HEK293T (cell line): ENCODE measurements at regions not wholly inside any gene's neighbourhood (a gene's known extent, or its start where the extent isn't known, plus 50 kb on each side); places are given as distances from the start of the nearest gene placed in this dataset.

ENCODE experiments used
- FOXM1 ChIP-seq: fragments of 450-650 bp; IDR thresholded peaks from 2 replicates; pipeline ENCODE4 v1.6.1; 2017; ENCODE audit warnings: mild to moderate bottlenecking, borderline replicate concordance
- L3MBTL2 ChIP-seq: fragments of 450-650 bp; conservative IDR thresholded peaks from 2 replicates; pipeline ENCODE4 v1.6.1; 2016; ENCODE audit warnings: mild to moderate bottlenecking
- SP1 ChIP-seq: fragments of 450-650 bp; IDR thresholded peaks from 2 replicates; pipeline ENCODE4 v1.6.1; 2017

DNA sequence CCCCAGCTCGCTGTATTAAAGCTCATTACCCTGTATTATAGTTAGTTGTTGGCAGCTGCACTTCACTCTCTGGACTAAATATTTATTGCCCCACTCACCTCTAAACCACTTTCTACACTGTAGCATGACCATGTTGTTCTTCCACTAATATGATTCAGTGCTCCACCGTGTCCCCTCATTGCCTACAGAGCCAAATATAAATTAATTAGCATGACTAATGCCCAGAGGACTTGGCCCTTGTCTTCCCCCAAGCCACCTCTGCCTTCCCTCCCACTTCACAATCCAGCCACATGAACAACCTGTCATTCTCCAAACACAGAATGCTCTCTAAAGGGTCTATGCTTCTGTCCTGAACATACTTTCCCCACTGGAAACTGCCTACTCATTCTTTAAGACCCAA is 276.5 kb downstream of the PLPP3 start:
- no peak for TF ChIP-seq L3MBTL2
- TF ChIP-seq FOXM1: no peak
- no peak for TF ChIP-seq SP1
